WI38 (cell line): ENCODE measurements at regions not wholly inside any gene's neighbourhood (a gene's known extent, or its start where the extent isn't known, plus 50 kb on each side); places are given as distances from the start of the nearest gene placed in this dataset.

Experiments used
- H3K4me3 ChIP-seq: 2 replicates; pipeline ENCODE4 v1.5.1; 2011; ENCODE audit warnings: low read depth, mild to moderate bottlenecking, control low read depth, low read length
- CTCF ChIP-seq: IDR thresholded peaks from 2 replicates; pipeline ENCODE4 v1.5.1; 2012; ENCODE audit warnings: low read depth, mild to moderate bottlenecking, control low read depth, low read length

DNA sequence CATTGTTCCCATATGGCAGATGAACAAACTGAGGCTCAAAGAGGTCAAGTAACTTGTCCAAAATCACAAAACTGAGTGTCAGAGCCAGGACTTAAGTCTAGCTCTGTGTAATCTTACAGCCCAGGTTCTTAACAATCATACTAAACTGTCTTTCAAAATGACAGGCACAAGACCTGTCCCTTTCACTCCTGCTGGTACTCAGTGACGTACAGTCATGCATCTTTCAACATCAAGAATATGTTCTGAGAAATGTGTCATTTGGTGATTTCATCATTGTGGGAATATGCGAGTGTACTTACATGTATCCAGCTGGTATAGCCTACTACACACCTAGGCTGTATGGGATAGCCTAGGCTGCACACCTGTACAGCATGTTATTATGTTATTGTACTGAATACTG lies 646.8 kb upstream of the WWC1 start:
- no peak for TF ChIP-seq CTCF
- H3K4me3 ChIP-seq = no peak overlapping the region

GRCh38 chr5:167649471-167649870 lies 642.0 kb upstream of the WWC1 start:
- TF ChIP-seq CTCF = no peak
- H3K4me3 ChIP-seq = no peak overlapping the region

- TF ChIP-seq CTCF = no peak
- no peak overlapping the region for H3K4me3 ChIP-seq
Measured at GRCh38 chr5:167652690-167653089, 638.8 kb upstream of the WWC1 start.

DNA sequence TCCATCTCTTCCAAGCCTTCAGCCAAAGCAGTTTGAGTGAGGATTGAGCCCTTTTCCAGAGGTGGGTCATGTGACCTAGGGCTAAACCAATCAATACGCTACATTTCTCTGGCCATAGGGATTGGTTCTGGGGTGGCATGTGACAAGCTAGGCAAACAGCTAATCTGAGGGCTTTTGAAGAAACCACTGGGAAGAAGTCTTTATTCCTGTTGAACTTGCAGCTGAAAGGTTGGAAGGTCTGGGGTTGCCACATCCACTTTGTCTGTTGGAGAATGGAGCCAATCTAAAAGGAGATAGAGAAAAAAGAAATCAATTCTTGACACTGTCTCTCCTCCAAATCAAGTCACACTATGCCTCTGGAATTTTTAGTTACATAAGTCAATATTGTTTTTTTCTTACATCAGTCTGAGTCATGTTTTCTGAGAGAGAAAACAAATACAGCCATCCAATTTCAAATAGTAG lies 637.8 kb upstream of the WWC1 start:
- no peak for TF ChIP-seq CTCF
- H3K4me3 ChIP-seq = no peak overlapping the region

DNA sequence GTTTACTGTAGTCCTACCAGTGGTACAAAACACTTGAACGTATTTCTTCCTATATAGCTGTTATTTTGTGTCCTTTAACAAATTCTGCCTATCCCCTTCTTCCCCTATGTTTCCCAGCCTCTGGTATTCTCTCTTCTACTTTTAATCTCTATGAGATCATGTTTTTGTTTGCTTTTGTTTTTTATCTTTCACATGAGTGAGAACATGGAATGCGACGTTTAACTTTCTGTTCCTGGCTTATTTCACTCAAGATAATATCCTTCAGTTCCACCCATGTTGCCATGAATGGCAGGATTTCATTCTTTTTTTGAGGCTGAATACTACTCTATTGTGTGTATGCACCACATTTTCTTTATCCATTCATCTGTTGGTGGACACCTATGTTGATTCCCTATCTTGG lies 634.4 kb upstream of the WWC1 start:
- TF ChIP-seq CTCF = no peak
- no peak overlapping the region for H3K4me3 ChIP-seq

- H3K4me3 ChIP-seq = no peak overlapping the region
- no peak for TF ChIP-seq CTCF
Measured at GRCh38 chr5:167658889-167659288, 632.6 kb upstream of the WWC1 start.

- no peak for TF ChIP-seq CTCF
- no peak overlapping the region for H3K4me3 ChIP-seq
Measured at GRCh38 chr5:167661605-167662004, 629.8 kb upstream of the WWC1 start.
